GM23338 (cell line): ENCODE measurements at regions not wholly inside any gene's neighbourhood (a gene's known extent, or its start where the extent isn't known, plus 50 kb on each side); places are given as distances from the start of the nearest gene placed in this dataset.
A peak's percentile ranks its signal among the peaks of the same experiment; 100 is the strongest.

ENCODE experiments used
- ATAC-seq: fragments of 200-7000 bp; cut with Tn5 transposase; 3 replicates; pipeline ENCODE4 v1.9.1; 2020
- DNase-seq: peaks from one replicate; pipeline ENCODE4 v3.0.0-alpha.2; 2015; ENCODE audit warnings: low spot score
- H2AFZ ChIP-seq: fragments of 200-600 bp; sonication (generic); 2 replicates; pipeline ENCODE4 v1.8.0; 2016; ENCODE audit warnings: antibody characterized with exemption, mild to moderate bottlenecking, moderate library complexity
- H3F3A ChIP-seq: fragments of 200-600 bp; sonication (generic); replicated peaks from 2 replicates; pipeline ENCODE4 v1.8.0; 2017; ENCODE audit warnings: antibody characterized with exemption, mixed run types, low read depth
- H3K27ac ChIP-seq: fragments of 200-600 bp; sonication (generic); 2 replicates; pipeline ENCODE4 v1.6.1; 2016; ENCODE audit warnings: low read depth
- H3K27me3 ChIP-seq: fragments of 200-600 bp; sonication (generic); 2 replicates; pipeline ENCODE4 v1.8.0; 2016; ENCODE audit warnings: mild to moderate bottlenecking, mixed run types, moderate library complexity; ENCODE audit not compliant: insufficient read depth
- H3K36me3 ChIP-seq: fragments of 200-600 bp; sonication (generic); 2 replicates; pipeline ENCODE4 v1.8.0; 2016; ENCODE audit warnings: mild to moderate bottlenecking; ENCODE audit not compliant: insufficient read depth
- H3K4me1 ChIP-seq: fragments of 200-600 bp; sonication (generic); 2 replicates; pipeline ENCODE4 v1.8.0; 2016; ENCODE audit warnings: mild to moderate bottlenecking, moderate library complexity; ENCODE audit not compliant: insufficient read depth
- H3K4me2 ChIP-seq: fragments of 200-600 bp; sonication (generic); 2 replicates; pipeline ENCODE4 v1.7.1; 2017; ENCODE audit warnings: mixed run types
- H3K4me3 ChIP-seq: fragments of 200-600 bp; sonication (generic); 2 replicates; pipeline ENCODE4 v1.6.1; 2016; ENCODE audit warnings: mixed run types
- H3K79me2 ChIP-seq: fragments of 200-600 bp; sonication (generic); replicated peaks from 2 replicates; pipeline ENCODE4 v1.8.0; 2017; ENCODE audit warnings: mild to moderate bottlenecking; ENCODE audit not compliant: insufficient read depth
- H3K9me2 ChIP-seq: fragments of 200-600 bp; sonication (generic); 2 replicates; pipeline ENCODE4 v1.8.0; 2017; ENCODE audit not compliant: insufficient read depth
- H4K20me1 ChIP-seq: fragments of 200-600 bp; sonication (generic); replicated peaks from 2 replicates; pipeline ENCODE4 v1.8.0; 2017; ENCODE audit warnings: mild to moderate bottlenecking; ENCODE audit not compliant: insufficient read depth
- H3K27ac Mint-ChIP-seq: 2 replicates; pipeline ENCODE4 v1.8.0; 2020; ENCODE audit warnings: inconsistent platforms, mild to moderate bottlenecking, moderate library complexity, mixed read lengths
- H3K27me3 Mint-ChIP-seq: 3 replicates; pipeline ENCODE4 v1.8.0; 2022; ENCODE audit warnings: low read depth, mild to moderate bottlenecking, moderate library complexity, mixed read lengths, inconsistent platforms; ENCODE audit not compliant: insufficient read depth, poor library complexity
- H3K36me3 Mint-ChIP-seq: 3 replicates; pipeline ENCODE4 v1.8.0; 2021; ENCODE audit warnings: low read depth, mild to moderate bottlenecking, inconsistent platforms, moderate library complexity, mixed read lengths
- H3K4me1 Mint-ChIP-seq: 3 replicates; pipeline ENCODE4 v1.8.0; 2020; ENCODE audit warnings: mild to moderate bottlenecking, inconsistent platforms, mixed read lengths
- H3K4me3 Mint-ChIP-seq: 3 replicates; pipeline ENCODE4 v1.8.0; 2021; ENCODE audit warnings: moderate library complexity, mild to moderate bottlenecking, inconsistent platforms, mixed read lengths
- H3K9me3 Mint-ChIP-seq: 3 replicates; pipeline ENCODE4 v1.8.0; 2020; ENCODE audit warnings: moderate library complexity, mild to moderate bottlenecking, inconsistent platforms, mixed read lengths
- CREB1 ChIP-seq: fragments of 250-450 bp; sonication (Bioruptor Pico); IDR thresholded peaks from 2 replicates; pipeline ENCODE4 v1.5.0; 2020; ENCODE audit warnings: low read depth, mild to moderate bottlenecking, moderate library complexity
- CTCF ChIP-seq, 2 experiments: fragments of 200-600 bp in 1 of 2; sonication (generic) in 1 of 2; conservative IDR thresholded peaks; 2 replicates each; pipeline versions ENCODE4 v1.5.1 to v1.6.1; 2016 to 2017; ENCODE audit warnings: antibody characterized with exemption in 2 of 2, low read depth in 2 of 2, mild to moderate bottlenecking in 2 of 2, moderate library complexity in 1 of 2
- EZH2 ChIP-seq: fragments of 200-600 bp; sonication (generic); IDR thresholded peaks from one replicate; pipeline ENCODE4 v1.8.0; 2017; ENCODE audit warnings: antibody characterized with exemption, mild to moderate bottlenecking, low read depth; ENCODE audit not compliant: unreplicated experiment
- EZH2phosphoT487 ChIP-seq: fragments of 200-600 bp; sonication (generic); IDR thresholded peaks from one replicate; pipeline ENCODE4 v1.8.1; 2018; ENCODE audit warnings: antibody characterized with exemption; ENCODE audit not compliant: unreplicated experiment
- JUNB ChIP-seq: IDR thresholded peaks from one replicate; pipeline ENCODE4 v1.6.1; 2016; ENCODE audit warnings: antibody characterized with exemption; ENCODE audit not compliant: unreplicated experiment
- NANOG ChIP-seq: IDR thresholded peaks from 2 replicates; pipeline ENCODE4 v1.6.1; 2016; ENCODE audit warnings: antibody characterized with exemption, borderline replicate concordance
- POLR2AphosphoS5 ChIP-seq: IDR thresholded peaks from 2 replicates; pipeline ENCODE4 v1.6.1; 2016; ENCODE audit warnings: antibody characterized with exemption, low read depth
- REST ChIP-seq: IDR thresholded peaks from one replicate; pipeline ENCODE4 v1.6.1; 2018; ENCODE audit warnings: antibody characterized with exemption; ENCODE audit not compliant: unreplicated experiment
- STAT1 ChIP-seq: IDR thresholded peaks from one replicate; pipeline ENCODE4 v1.6.1; 2016; ENCODE audit warnings: antibody characterized with exemption; ENCODE audit not compliant: unreplicated experiment
- ZNF114 ChIP-seq: fragments of 250-450 bp; sonication (Bioruptor Pico); IDR thresholded peaks from 2 replicates; pipeline ENCODE4 v1.5.0; 2020; ENCODE audit warnings: mild to moderate bottlenecking, moderate library complexity
- ZNF331 ChIP-seq: fragments of 250-450 bp; sonication (Bioruptor Pico); IDR thresholded peaks from 2 replicates; pipeline ENCODE4 v1.5.0; 2020; ENCODE audit warnings: low read depth, mild to moderate bottlenecking, moderate library complexity
- ZNF462 ChIP-seq: fragments of 250-450 bp; sonication (Bioruptor Pico); IDR thresholded peaks from 2 replicates; pipeline ENCODE4 v1.5.0; 2020; ENCODE audit warnings: mild to moderate bottlenecking, moderate library complexity
- TF ChIP-seq, protein P1 (sequence below): IDR thresholded peaks from 2 replicates; pipeline ENCODE4 v1.6.1; 2016; ENCODE audit warnings: antibody characterized with exemption

DNA sequence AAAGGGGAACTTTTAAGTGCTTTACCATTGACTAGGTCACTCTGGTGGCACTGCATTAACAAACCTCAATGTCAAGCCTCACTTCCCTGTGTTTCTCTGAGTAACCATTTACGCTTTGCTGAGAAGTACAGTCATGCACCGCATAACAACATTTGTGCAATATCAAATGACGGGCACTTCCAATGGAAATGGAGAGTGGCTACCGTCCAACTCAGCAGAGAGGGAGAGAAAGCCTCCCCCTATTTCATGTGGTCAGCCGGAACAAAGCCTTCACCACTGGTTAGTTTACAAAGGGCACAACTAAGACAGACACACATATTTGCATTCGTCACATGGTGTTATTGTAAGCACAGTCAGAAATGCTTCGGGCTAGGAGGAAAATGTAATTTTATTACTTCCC lies 117.3 kb downstream of the RASSF10 start:
- DNase-seq (no peak), ATAC-seq (no peak)
- peaks cover 10% of the 10 kb centered on the region; the same call in 1 of the 2 replicates for H3K36me3 ChIP-seq
- H3F3A ChIP-seq = no peaks in the 10 kb centered on the region
- Mint-ChIP-seq H3K4me1 (peaks cover 5% of the 10 kb centered on the region; the same call in 2 of the 3 replicates), H3K4me3 (no peak overlapping the region), H3K27ac (no peak overlapping the region), H3K27me3 (peaks cover 2% of the 10 kb centered on the region), H3K9me3 (peaks cover 22% of the 10 kb centered on the region), H3K36me3 (peaks cover 3% of the 10 kb centered on the region; the same call in 2 of the 3 replicates)
- H2AFZ ChIP-seq = peak overlapping the region; percentile 56; the same call in 1 of the 2 replicates
- no peak overlapping the region for H3K4me2 ChIP-seq
- no peak for TF ChIP-seq JUNB
- TF ChIP-seq, protein P1, sequence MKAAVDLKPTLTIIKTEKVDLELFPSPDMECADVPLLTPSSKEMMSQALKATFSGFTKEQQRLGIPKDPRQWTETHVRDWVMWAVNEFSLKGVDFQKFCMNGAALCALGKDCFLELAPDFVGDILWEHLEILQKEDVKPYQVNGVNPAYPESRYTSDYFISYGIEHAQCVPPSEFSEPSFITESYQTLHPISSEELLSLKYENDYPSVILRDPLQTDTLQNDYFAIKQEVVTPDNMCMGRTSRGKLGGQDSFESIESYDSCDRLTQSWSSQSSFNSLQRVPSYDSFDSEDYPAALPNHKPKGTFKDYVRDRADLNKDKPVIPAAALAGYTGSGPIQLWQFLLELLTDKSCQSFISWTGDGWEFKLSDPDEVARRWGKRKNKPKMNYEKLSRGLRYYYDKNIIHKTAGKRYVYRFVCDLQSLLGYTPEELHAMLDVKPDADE = no peak
- TF ChIP-seq STAT1 = no peak
- TF ChIP-seq EZH2phosphoT487 = no peak
- TF ChIP-seq ZNF462 (CRISPR knock-in tag) = no peak
- no peak for TF ChIP-seq REST
- no peak for TF ChIP-seq NANOG
- TF ChIP-seq ZNF331 (CRISPR knock-in tag) = no peak
- TF ChIP-seq CTCF (conservative IDR thresholded peaks at IDR 0.05; ENCODE audit: low read depth in 2 of 2) = no peak
- TF ChIP-seq ZNF114 = no peak
- TF ChIP-seq EZH2 = no peak
- TF ChIP-seq CREB1 (CRISPR knock-in tag) = no peak
- TF ChIP-seq POLR2AphosphoS5 = no peak
- H3K4me3 ChIP-seq = no peak overlapping the region
- no peaks in the 10 kb centered on the region for H3K9me2 ChIP-seq
- H3K27me3 ChIP-seq = no peaks in the 10 kb centered on the region
- no peaks in the 10 kb centered on the region for H3K4me1 ChIP-seq
- H4K20me1 ChIP-seq = no peaks in the 10 kb centered on the region
- no peak overlapping the region for H3K27ac ChIP-seq
- no peaks in the 10 kb centered on the region for H3K79me2 ChIP-seq
